ENCODE measurements at regions not wholly inside any gene's neighbourhood (a gene's known extent, or its start where the extent isn't known, plus 50 kb on each side); places are given as distances from the start of the nearest gene placed in this dataset.

DNA sequence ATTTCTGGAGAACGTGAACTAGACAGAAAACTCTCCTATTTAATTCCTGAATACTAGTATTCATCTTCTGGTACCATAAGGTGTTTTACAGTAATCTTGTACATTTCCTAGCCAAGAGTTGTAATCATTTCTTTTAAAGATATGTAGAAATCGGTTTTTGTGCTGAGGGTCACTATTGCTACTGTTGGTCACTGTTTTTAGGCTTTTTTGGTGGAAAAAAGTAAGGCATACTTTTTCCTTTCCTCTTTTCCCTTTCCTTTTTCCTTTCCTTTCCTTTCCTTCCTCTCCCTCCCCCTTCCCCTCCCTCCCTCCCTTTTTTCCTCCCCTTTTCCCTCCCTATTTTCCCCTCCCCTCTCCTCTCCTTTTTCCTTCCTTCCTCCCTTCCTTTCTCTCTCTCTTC is 706.4 kb upstream of the GOT2 start:
- H3K27me3 Mint-ChIP-seq (ENCODE audit: low read depth), result no peaks in the 10 kb centered on the region
- H3K4me1 Mint-ChIP-seq, result no peaks in the 10 kb centered on the region
- peaks cover 5% of the 10 kb centered on the region for H3K9me3 Mint-ChIP-seq
- H3K4me3 Mint-ChIP-seq, result no peak overlapping the region
- no peak overlapping the region for H3K27ac Mint-ChIP-seq
- TF ChIP-seq, protein P1, sequence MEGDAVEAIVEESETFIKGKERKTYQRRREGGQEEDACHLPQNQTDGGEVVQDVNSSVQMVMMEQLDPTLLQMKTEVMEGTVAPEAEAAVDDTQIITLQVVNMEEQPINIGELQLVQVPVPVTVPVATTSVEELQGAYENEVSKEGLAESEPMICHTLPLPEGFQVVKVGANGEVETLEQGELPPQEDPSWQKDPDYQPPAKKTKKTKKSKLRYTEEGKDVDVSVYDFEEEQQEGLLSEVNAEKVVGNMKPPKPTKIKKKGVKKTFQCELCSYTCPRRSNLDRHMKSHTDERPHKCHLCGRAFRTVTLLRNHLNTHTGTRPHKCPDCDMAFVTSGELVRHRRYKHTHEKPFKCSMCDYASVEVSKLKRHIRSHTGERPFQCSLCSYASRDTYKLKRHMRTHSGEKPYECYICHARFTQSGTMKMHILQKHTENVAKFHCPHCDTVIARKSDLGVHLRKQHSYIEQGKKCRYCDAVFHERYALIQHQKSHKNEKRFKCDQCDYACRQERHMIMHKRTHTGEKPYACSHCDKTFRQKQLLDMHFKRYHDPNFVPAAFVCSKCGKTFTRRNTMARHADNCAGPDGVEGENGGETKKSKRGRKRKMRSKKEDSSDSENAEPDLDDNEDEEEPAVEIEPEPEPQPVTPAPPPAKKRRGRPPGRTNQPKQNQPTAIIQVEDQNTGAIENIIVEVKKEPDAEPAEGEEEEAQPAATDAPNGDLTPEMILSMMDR (IDR thresholded peaks at IDR 0.05; ENCODE audit: unreplicated experiment in 3 of 3), result no peak
- H3K36me3 Mint-ChIP-seq (ENCODE audit: low read depth), result no peaks in the 10 kb centered on the region

DNA sequence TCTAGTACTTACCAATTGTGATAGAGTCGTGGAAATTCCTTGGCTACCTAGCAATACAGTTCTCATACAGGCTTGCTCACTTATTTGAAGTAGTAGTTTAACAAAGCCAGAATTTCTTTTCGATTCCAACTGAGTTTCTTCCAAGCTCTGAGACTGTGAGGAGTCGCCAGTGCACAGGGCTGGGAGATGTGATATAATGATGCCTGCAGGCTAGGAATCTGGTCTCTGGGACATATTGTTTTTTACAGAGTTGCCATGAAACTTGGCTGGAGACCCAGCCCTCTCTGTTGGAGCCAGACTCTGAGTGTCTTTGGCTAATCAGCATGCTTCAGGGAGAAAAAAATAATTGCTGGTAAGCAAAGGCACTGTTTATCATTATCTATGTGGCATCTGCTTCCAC is 698.8 kb upstream of the GOT2 start:
- H3K36me3 Mint-ChIP-seq (ENCODE audit: low read depth), result no peaks in the 10 kb centered on the region
- H3K27me3 Mint-ChIP-seq (ENCODE audit: low read depth), result no peaks in the 10 kb centered on the region
- TF ChIP-seq, protein P1 (IDR thresholded peaks at IDR 0.05; ENCODE audit: unreplicated experiment in 3 of 3), result no peak
- no peak overlapping the region for H3K4me3 Mint-ChIP-seq
- no peaks in the 10 kb centered on the region for H3K9me3 Mint-ChIP-seq
- no peak overlapping the region for H3K27ac Mint-ChIP-seq
- no peaks in the 10 kb centered on the region for H3K4me1 Mint-ChIP-seq

DNA sequence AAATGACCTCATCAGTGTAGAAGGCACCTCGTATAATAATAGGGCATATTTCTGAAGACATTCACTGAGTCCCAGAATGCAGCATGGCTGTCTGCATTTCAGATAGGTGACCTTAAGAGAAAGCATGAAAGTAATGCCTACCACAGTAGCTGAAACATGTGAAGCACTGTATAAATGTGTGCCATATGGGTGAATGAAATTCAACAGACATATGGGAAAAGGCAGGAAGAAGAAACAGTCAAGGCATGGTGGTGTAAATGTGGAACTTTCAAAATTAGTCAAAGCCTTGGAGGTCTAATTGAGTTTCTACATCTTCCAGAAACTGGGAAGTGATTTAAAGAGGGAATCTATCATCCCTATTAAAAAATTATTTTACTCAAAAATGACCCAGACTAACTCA is 698.2 kb upstream of the GOT2 start:
- H3K4me3 Mint-ChIP-seq, result no peak overlapping the region
- H3K9me3 Mint-ChIP-seq, result no peaks in the 10 kb centered on the region
- no peak overlapping the region for H3K27ac Mint-ChIP-seq
- H3K4me1 Mint-ChIP-seq, result no peaks in the 10 kb centered on the region
- H3K36me3 Mint-ChIP-seq (ENCODE audit: low read depth), result no peaks in the 10 kb centered on the region
- H3K27me3 Mint-ChIP-seq (ENCODE audit: low read depth), result no peaks in the 10 kb centered on the region
- TF ChIP-seq, protein P1 (IDR thresholded peaks at IDR 0.05; ENCODE audit: unreplicated experiment in 3 of 3), result no peak

DNA sequence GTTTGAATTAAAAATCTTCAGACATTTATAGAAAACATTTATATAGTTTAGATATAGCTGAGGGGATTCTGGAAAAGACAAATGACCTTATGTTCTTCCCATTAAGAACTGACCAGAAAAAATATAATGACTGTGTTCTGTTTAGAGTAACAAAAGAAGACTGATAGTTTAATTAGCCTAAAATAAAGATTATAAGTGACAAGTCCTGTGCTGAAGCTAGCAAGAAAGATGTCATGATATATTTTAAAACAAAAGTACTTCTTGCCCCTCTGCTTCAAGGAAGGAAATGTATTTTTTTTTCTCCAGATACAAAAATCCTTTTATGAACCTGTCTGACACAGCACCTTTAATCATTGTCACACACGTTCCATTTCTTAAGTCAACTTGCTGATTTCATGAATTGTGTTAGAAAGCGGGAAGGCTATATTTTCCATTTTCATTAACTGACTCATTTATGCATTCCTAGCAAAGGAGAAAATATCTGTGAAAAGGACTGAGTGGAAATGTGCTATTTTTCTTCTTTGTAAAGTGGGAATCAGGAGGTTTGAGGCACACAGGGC is 690.7 kb upstream of the GOT2 start:
- no peak overlapping the region for H3K4me3 Mint-ChIP-seq
- TF ChIP-seq, protein P1 (IDR thresholded peaks at IDR 0.05; ENCODE audit: unreplicated experiment in 3 of 3), result no peak
- no peaks in the 10 kb centered on the region for H3K27me3 Mint-ChIP-seq (ENCODE audit: low read depth)
- H3K27ac Mint-ChIP-seq, result no peak overlapping the region
- peaks cover 5% of the 10 kb centered on the region for H3K9me3 Mint-ChIP-seq
- H3K4me1 Mint-ChIP-seq, result peaks cover 6% of the 10 kb centered on the region
- no peaks in the 10 kb centered on the region for H3K36me3 Mint-ChIP-seq (ENCODE audit: low read depth)

DNA sequence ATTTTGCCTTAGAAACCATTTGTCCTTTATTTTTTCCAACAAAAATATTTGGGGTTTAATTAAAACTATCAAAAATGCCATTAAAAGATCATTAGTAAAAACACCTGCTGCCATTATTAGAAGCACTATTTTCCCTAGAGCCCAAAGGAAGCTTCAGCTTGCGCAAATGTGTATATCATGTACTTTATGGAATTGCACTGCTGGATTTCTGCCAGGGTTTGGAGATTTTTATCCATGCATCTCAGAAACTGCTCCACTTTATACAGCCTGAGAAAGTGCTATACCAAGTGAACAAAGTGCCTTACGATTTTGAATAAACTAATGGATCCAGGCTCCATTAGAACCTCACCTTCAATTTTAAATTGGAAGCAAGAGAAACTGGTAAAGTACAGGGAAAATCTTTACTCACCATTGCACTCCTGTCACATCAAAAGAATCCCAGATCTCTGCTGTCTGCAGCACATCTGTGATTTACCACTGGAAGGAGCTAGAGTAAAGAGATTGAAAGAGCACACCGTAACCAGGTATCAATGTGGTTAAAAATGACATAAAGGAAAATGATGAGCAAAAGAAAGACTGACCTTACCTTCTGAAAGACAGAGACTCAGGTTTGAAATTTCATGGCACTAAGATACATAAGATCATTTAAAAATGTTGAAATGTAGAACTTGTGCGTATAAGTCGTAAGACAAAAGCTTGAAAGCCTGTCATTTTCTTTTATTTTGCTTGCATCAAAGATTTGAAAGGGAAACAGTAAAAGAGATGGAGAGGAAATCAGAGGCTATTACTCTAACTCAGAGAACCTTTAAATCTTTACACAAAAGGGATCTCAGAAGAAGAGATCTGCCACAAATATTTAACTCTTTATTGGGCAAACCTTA is 678.1 kb upstream of the GOT2 start:
- peaks cover 5% of the 10 kb centered on the region for H3K4me1 Mint-ChIP-seq
- no peaks in the 10 kb centered on the region for H3K36me3 Mint-ChIP-seq (ENCODE audit: low read depth)
- H3K9me3 Mint-ChIP-seq, result peaks cover 7% of the 10 kb centered on the region
- H3K27ac Mint-ChIP-seq, result no peak overlapping the region
- TF ChIP-seq, protein P1 (IDR thresholded peaks at IDR 0.05; ENCODE audit: unreplicated experiment in 3 of 3), result peak; percentile 33 to 49 (median 41)
- H3K27me3 Mint-ChIP-seq (ENCODE audit: low read depth), result peaks cover 5% of the 10 kb centered on the region
- H3K4me3 Mint-ChIP-seq, result no peak overlapping the region

Measured in nephron (organoid).